GM23338 (cell line): ENCODE measurements at regions not wholly inside any gene's neighbourhood (a gene's known extent, or its start where the extent isn't known, plus 50 kb on each side); places are given as distances from the start of the nearest gene placed in this dataset.

ENCODE experiments used
- EZH2 ChIP-seq: fragments of 200-600 bp; sonication (generic); IDR thresholded peaks from one replicate; pipeline ENCODE4 v1.8.0; 2017; ENCODE audit warnings: antibody characterized with exemption, mild to moderate bottlenecking, low read depth; ENCODE audit not compliant: unreplicated experiment
- POLR2AphosphoS5 ChIP-seq: IDR thresholded peaks from 2 replicates; pipeline ENCODE4 v1.6.1; 2016; ENCODE audit warnings: antibody characterized with exemption, low read depth
- TF ChIP-seq, protein P1 (sequence below), 2 experiments: fragments of 200-600 bp in 1 of 2; sonication (generic) in 1 of 2; conservative IDR thresholded peaks; 2 replicates each; pipeline versions ENCODE4 v1.5.1 to v1.6.1; 2016 to 2017; ENCODE audit warnings: antibody characterized with exemption in 2 of 2, low read depth in 2 of 2, mild to moderate bottlenecking in 2 of 2, moderate library complexity in 1 of 2

DNA sequence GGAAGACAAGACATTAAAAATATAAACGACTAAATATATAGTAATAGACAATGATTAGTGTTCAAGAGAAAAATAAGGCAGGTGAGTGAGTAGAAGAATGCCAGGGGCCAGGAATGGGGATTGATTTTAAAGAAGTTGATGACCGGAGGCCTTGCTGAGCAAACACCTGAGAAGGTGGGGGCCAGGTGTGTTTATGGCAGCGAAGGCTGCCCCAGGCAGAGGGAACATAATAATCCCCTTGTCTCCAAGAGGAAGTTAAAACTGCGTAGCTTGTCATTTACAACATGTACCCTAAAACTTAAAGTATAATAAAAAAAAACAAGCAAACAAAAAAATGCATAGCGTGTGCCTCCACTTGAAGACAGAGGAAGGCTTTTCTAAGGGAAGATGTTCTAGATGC, 220.3 kb downstream of the URB2 start:
- TF ChIP-seq EZH2 (no peak), POLR2AphosphoS5 (no peak)
- TF ChIP-seq, protein P1, sequence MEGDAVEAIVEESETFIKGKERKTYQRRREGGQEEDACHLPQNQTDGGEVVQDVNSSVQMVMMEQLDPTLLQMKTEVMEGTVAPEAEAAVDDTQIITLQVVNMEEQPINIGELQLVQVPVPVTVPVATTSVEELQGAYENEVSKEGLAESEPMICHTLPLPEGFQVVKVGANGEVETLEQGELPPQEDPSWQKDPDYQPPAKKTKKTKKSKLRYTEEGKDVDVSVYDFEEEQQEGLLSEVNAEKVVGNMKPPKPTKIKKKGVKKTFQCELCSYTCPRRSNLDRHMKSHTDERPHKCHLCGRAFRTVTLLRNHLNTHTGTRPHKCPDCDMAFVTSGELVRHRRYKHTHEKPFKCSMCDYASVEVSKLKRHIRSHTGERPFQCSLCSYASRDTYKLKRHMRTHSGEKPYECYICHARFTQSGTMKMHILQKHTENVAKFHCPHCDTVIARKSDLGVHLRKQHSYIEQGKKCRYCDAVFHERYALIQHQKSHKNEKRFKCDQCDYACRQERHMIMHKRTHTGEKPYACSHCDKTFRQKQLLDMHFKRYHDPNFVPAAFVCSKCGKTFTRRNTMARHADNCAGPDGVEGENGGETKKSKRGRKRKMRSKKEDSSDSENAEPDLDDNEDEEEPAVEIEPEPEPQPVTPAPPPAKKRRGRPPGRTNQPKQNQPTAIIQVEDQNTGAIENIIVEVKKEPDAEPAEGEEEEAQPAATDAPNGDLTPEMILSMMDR (conservative IDR thresholded peaks at IDR 0.05; ENCODE audit: low read depth in 2 of 2), result no peak
